ENCODE measurements at regions not wholly inside any gene's neighbourhood (a gene's known extent, or its start where the extent isn't known, plus 50 kb on each side); places are given as distances from the start of the nearest gene placed in this dataset. TPM values are rescaled to one million over a fixed set of nuclear protein-coding genes. Genes with fewer than 3 reads are reported as not detected.

DNA sequence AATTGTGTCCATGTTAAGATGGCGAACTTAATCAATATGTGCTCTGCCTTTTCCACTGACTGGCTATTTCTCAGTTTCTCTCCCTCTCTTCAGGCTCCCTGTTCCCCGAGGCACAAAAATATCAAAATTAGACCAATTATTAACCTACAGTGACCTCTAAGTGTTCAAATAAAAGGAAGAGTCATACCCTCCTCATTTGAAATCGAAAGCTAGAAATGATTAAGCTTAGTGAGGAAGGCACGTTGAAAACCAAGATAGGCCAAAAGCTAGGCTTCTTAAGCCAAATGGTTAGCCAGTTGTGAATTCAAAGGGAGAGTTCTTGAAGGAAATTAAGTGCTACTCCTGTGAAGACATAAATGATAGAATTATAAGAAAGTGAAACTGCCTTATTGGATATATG, 81.1 kb upstream of the MBL2 start:
- Histone ChIP-seq H3F3A (ENCODE audit: low read depth) (no peaks in the 10 kb centered on the region), H3K9me3 (ENCODE audit: low read depth) (no peaks in the 10 kb centered on the region), H4K20me1 (ENCODE audit: low read depth) (no peaks in the 10 kb centered on the region), H3K4me2 (no peak overlapping the region), H3K4me3 (no peak overlapping the region), H3K79me2 (ENCODE audit: low read depth) (no peaks in the 10 kb centered on the region), H3K27ac (no peak overlapping the region), H3K9ac (no peak overlapping the region), H3K36me3 (no peaks in the 10 kb centered on the region), H3K4me1 (no peaks in the 10 kb centered on the region), H2AFZ (replicated peaks) (no peak overlapping the region), H3K27me3 (no peaks in the 10 kb centered on the region)
- H3K4me1 Mint-ChIP-seq: peaks cover 2% of the 10 kb centered on the region
- peaks cover 3% of the 10 kb centered on the region for H3K27me3 Mint-ChIP-seq (ENCODE audit: insufficient read depth, low read depth)
- H3K36me3 Mint-ChIP-seq: no peaks in the 10 kb centered on the region
- TF ChIP-seq EZH2phosphoT487 (IDR thresholded peaks at IDR 0.05): no peak
- no peak for TF ChIP-seq EZH2 (IDR thresholded peaks at IDR 0.05)
- TF ChIP-seq, protein P1, sequence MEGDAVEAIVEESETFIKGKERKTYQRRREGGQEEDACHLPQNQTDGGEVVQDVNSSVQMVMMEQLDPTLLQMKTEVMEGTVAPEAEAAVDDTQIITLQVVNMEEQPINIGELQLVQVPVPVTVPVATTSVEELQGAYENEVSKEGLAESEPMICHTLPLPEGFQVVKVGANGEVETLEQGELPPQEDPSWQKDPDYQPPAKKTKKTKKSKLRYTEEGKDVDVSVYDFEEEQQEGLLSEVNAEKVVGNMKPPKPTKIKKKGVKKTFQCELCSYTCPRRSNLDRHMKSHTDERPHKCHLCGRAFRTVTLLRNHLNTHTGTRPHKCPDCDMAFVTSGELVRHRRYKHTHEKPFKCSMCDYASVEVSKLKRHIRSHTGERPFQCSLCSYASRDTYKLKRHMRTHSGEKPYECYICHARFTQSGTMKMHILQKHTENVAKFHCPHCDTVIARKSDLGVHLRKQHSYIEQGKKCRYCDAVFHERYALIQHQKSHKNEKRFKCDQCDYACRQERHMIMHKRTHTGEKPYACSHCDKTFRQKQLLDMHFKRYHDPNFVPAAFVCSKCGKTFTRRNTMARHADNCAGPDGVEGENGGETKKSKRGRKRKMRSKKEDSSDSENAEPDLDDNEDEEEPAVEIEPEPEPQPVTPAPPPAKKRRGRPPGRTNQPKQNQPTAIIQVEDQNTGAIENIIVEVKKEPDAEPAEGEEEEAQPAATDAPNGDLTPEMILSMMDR (IDR thresholded peaks at IDR 0.05): no peak
- no peaks in the 10 kb centered on the region for H3K9me3 Mint-ChIP-seq
- DNase-seq (ENCODE audit: low spot score): no peak
- H3K4me3 Mint-ChIP-seq: no peak overlapping the region
- H3K27ac Mint-ChIP-seq: no peak overlapping the region

DNA sequence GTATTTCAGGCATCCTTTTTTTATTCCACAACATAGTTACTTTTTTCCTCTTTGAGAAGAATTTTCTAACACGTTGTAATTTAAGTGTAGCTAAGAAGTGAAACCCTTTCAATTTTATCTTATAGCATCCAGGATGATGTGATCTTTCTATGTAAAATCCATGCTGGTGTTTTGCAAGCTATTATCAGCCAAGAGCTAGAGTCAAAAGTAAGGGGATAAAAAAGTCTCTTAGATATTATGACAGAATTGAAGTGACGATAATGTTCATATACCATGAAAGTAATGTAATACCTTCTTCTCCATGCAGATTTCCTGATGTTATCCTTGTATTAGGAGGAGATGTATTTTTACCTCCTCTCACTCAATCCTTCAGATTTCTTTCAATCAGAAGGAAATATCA, 64.2 kb upstream of the MBL2 start:
- Mint-ChIP-seq H3K9me3 (peaks cover 21% of the 10 kb centered on the region), H3K27me3 (ENCODE audit: insufficient read depth, low read depth) (no peaks in the 10 kb centered on the region), H3K4me1 (no peaks in the 10 kb centered on the region), H3K36me3 (no peaks in the 10 kb centered on the region), H3K4me3 (no peak overlapping the region), H3K27ac (no peak overlapping the region)
- Histone ChIP-seq H3F3A (ENCODE audit: low read depth) (peaks cover 17% of the 10 kb centered on the region), H3K4me2 (no peak overlapping the region), H3K27me3 (no peaks in the 10 kb centered on the region), H3K27ac (no peak overlapping the region), H4K20me1 (ENCODE audit: low read depth) (no peaks in the 10 kb centered on the region), H3K9me3 (ENCODE audit: low read depth) (peaks cover 9% of the 10 kb centered on the region), H3K36me3 (no peaks in the 10 kb centered on the region), H3K4me3 (no peak overlapping the region), H3K9ac (no peak overlapping the region), H3K4me1 (no peaks in the 10 kb centered on the region), H3K79me2 (ENCODE audit: low read depth) (no peaks in the 10 kb centered on the region), H2AFZ (replicated peaks) (no peak overlapping the region)
- TF ChIP-seq EZH2phosphoT487 (IDR thresholded peaks at IDR 0.05): no peak
- no peak for TF ChIP-seq EZH2 (IDR thresholded peaks at IDR 0.05)
- TF ChIP-seq, protein P1 (IDR thresholded peaks at IDR 0.05): no peak
- no peak for DNase-seq (ENCODE audit: low spot score)

Small RNA genes in the stretch of these regions (small RNA-seq; reads per million reads assigned to genes)
- gene RF00019: not detected
- gene RNA5SP318: not detected
- not detected for gene SNRPEP8
